A673 (cell line): ENCODE measurements at regions not wholly inside any gene's neighbourhood (a gene's known extent, or its start where the extent isn't known, plus 50 kb on each side); places are given as distances from the start of the nearest gene placed in this dataset.
"Not testable (repeated sequence)": the region's sequence is repeated elsewhere in the genome, so short reads cannot be mapped to it uniquely, and the experiment has no call there.

Experiments used
- BruUV-seq: library from RNA; stranded (reverse); fragments of 400-500 nt; replicated peaks from 2 replicates; lab custom pipeline; 2021; lab: Mats Ljungman, UMichigan
- CTCF ChIA-PET: fragments of 300-600 bp; sonication (Branson Sonifier 250); formaldehyde crosslinking; loops from one replicate; lab custom pipeline; 2022; ENCODE audit warnings: antibody characterized with exemption; lab: Charles Lee
- POLR2A ChIA-PET: fragments of 300-600 bp; sonication (Branson Sonifier 250); formaldehyde crosslinking; loops from one replicate; lab custom pipeline; 2022; ENCODE audit warnings: antibody characterized with exemption; ENCODE audit not compliant: low non-redundant PET; lab: Charles Lee
- DNase-seq: peaks from one replicate; pipeline ENCODE4 v3.0.0-alpha.2; 2015; ENCODE audit warnings: low spot score
- H3K27ac ChIP-seq: fragments of 200-600 bp; sonication (generic); 2 replicates; pipeline ENCODE4 v1.5.1; 2016; ENCODE audit warnings: mixed run types, low read depth, mild to moderate bottlenecking, mixed read lengths, antibody characterized with exemption, low read length; ENCODE audit not compliant: poor library complexity, severe bottlenecking
- H3K27me3 ChIP-seq: fragments of 200-600 bp; sonication (generic); replicated peaks from 2 replicates; pipeline ENCODE4 v1.6.1; 2017; ENCODE audit warnings: mixed run types, low read depth, mild to moderate bottlenecking, mixed read lengths, antibody characterized with exemption, low read length; ENCODE audit not compliant: insufficient read depth, poor library complexity
- H3K36me3 ChIP-seq: fragments of 200-600 bp; sonication (generic); 2 replicates; pipeline ENCODE4 v1.6.1; 2016; ENCODE audit warnings: mixed run types, mild to moderate bottlenecking, mixed read lengths, antibody characterized with exemption, low read length; ENCODE audit not compliant: insufficient read depth, poor library complexity, severe bottlenecking
- H3K4me1 ChIP-seq: fragments of 200-600 bp; sonication (generic); 2 replicates; pipeline ENCODE4 v1.6.1; 2017; ENCODE audit warnings: mixed run types, mild to moderate bottlenecking, mixed read lengths, antibody characterized with exemption, low read length; ENCODE audit not compliant: insufficient read depth, poor library complexity, severe bottlenecking
- H3K4me3 ChIP-seq: fragments of 200-600 bp; sonication (generic); 2 replicates; pipeline ENCODE4 v1.5.1; 2016; ENCODE audit warnings: low read depth, mixed run types, mild to moderate bottlenecking, mixed read lengths, low read length; ENCODE audit not compliant: poor library complexity, severe bottlenecking
- H3K9me3 ChIP-seq: fragments of 200-600 bp; sonication (generic); 2 replicates; pipeline ENCODE4 v1.6.1; 2016; ENCODE audit warnings: mixed run types, low read depth, mild to moderate bottlenecking, mixed read lengths, antibody characterized with exemption, low read length; ENCODE audit not compliant: poor library complexity, severe bottlenecking
- CTCF ChIP-seq: fragments of 300-800, 200-600 bp; sonication (generic); conservative IDR thresholded peaks from 2 replicates; pipeline ENCODE4 v1.5.1; 2017; ENCODE audit warnings: low read depth, mild to moderate bottlenecking, antibody characterized with exemption, low read length, moderate library complexity, mixed read lengths
- EZH2 ChIP-seq: fragments of 200-600 bp; sonication (generic); IDR thresholded peaks from 2 replicates; pipeline ENCODE4 v1.6.1; 2017; ENCODE audit warnings: borderline replicate concordance, low read depth, mild to moderate bottlenecking, mixed read lengths, antibody characterized with exemption, low read length; ENCODE audit not compliant: poor library complexity, severe bottlenecking
- intact Hi-C: fragments of 100-400 bp; cut with micrococcal nuclease; formaldehyde crosslinking; loops from one replicate; pipeline ENCODE4 v1.10.0; 2022; ENCODE audit not compliant: unreplicated experiment

- H3K36me3 ChIP-seq, CTCF ChIA-PET, H3K27ac ChIP-seq, POLR2A ChIA-PET, H3K27me3 ChIP-seq, H3K4me1 ChIP-seq, H3K4me3 ChIP-seq, BruUV-seq, DNase-seq, intact Hi-C loops: not testable (repeated sequence)
- peaks cover 46% of the 10 kb centered on the region for H3K9me3 ChIP-seq
Measured at GRCh38 chr17:26936645-26937044, 357.3 kb upstream of the WSB1 start.

GRCh38 chr17:26937750-26938322, 356.1 kb upstream of the WSB1 start:
- H3K36me3 ChIP-seq, BruUV-seq, POLR2A ChIA-PET, intact Hi-C loops, H3K27me3 ChIP-seq, CTCF ChIA-PET, H3K27ac ChIP-seq, H3K4me3 ChIP-seq, DNase-seq, H3K4me1 ChIP-seq: not testable (repeated sequence)
- H3K9me3 ChIP-seq: peaks cover 46% of the 10 kb centered on the region

GRCh38 chr17:26939755-26940154, 354.2 kb upstream of the WSB1 start:
- H3K36me3 ChIP-seq, intact Hi-C loops, DNase-seq, H3K4me1 ChIP-seq, POLR2A ChIA-PET, BruUV-seq, CTCF ChIA-PET, H3K27ac ChIP-seq, H3K27me3 ChIP-seq, H3K4me3 ChIP-seq: not testable (repeated sequence)
- H3K9me3 ChIP-seq: peaks cover 46% of the 10 kb centered on the region

- peaks cover 46% of the 10 kb centered on the region for H3K9me3 ChIP-seq
Measured at GRCh38 chr17:26940587-26940986, 353.3 kb upstream of the WSB1 start.

GRCh38 chr17:26962255-26963162, 331.4 kb upstream of the WSB1 start:
- H3K36me3 ChIP-seq: no peaks in the 10 kb centered on the region

More at GRCh38 chr17:26940587-26940986, 353.3 kb upstream of the WSB1 start:
- POLR2A ChIA-PET, H3K4me1 ChIP-seq, intact Hi-C loops, H3K36me3 ChIP-seq, BruUV-seq, H3K27ac ChIP-seq, H3K27me3 ChIP-seq, DNase-seq, CTCF ChIA-PET, H3K4me3 ChIP-seq: not testable (repeated sequence)

More at GRCh38 chr17:26962255-26963162, 331.4 kb upstream of the WSB1 start:
- BruUV-seq: no TSS peak
- Histone ChIP-seq H3K27me3 (no peaks in the 10 kb centered on the region), H3K9me3 (peaks cover 16% of the 10 kb centered on the region), H3K4me3 (no peak overlapping the region), H3K4me1 (no peaks in the 10 kb centered on the region), H3K27ac (no peak overlapping the region)
- POLR2A ChIA-PET: no interaction called here
- intact Hi-C loops: no loop called here
- CTCF ChIA-PET: no interaction called here
- no peak for TF ChIP-seq EZH2
- no peak for TF ChIP-seq CTCF
- no peak for DNase-seq
